ENCODE measurements at regions not wholly inside any gene's neighbourhood (a gene's known extent, or its start where the extent isn't known, plus 50 kb on each side); places are given as distances from the start of the nearest gene placed in this dataset.

GRCh38 chr4:83864097-83864817 is 328.3 kb downstream of the GPAT3 start (continued):
- TF ChIP-seq ZHX1 (conservative IDR thresholded peaks at IDR 0.05; ENCODE audit: low read length) (no peak), NCOA4 (IDR thresholded peaks at IDR 0.05; ENCODE audit: partially characterized antibody) (no peak)

GRCh38 chr4:83862471-83862870 is 326.6 kb downstream of the GPAT3 start:
- POLR2A ChIA-PET, result no interaction called here
- FAIRE-seq, result no peak
- no TSS peak for BruUV-seq (replicated peaks)

More at GRCh38 chr4:83862471-83862870, 326.6 kb downstream of the GPAT3 start:
- H3K9ac ChIP-seq (ENCODE audit: insufficient read depth in 1 of 2, low read depth in 2 of 2, low read length in 2 of 2), result no peak overlapping the region
- in situ Hi-C loops (cut with MboI), result no loop called here
- H3K79me2 ChIP-seq (ENCODE audit: control insufficient read depth, insufficient read depth, low read length), result no peaks in the 10 kb centered on the region
- no peak overlapping the region for H3K4me3 ChIP-seq
- CTCF ChIA-PET (ENCODE audit: low intra/inter-chr PET ratio), result no interaction called here
- H3K4me1 ChIP-seq (replicated peaks in 1 of 2; ENCODE audit: control insufficient read depth in 2 of 2, insufficient read depth in 2 of 2, low read length in 2 of 2), result no peaks in the 10 kb centered on the region
- no peaks in the 10 kb centered on the region for H4K20me1 ChIP-seq (replicated peaks; ENCODE audit: control insufficient read depth, insufficient read depth, low read length)
- H3K9me1 ChIP-seq (ENCODE audit: control insufficient read depth, insufficient read depth, low read length), result no peaks in the 10 kb centered on the region
- H3K27me3 ChIP-seq (ENCODE audit: control insufficient read depth in 2 of 2, insufficient read depth in 2 of 2, low read length in 2 of 2), result no peaks in the 10 kb centered on the region; a peak in 1 of 5 replicates
- TF ChIP-seq CEBPB (tag; IDR thresholded peaks at IDR 0.05) (peak; percentile 73), RCOR1 (IDR thresholded peaks at IDR 0.05; ENCODE audit: borderline replicate concordance in 1 of 2, low read depth in 2 of 2, low read length in 2 of 2) (no peak)
- intact Hi-C loops (cut with micrococcal nuclease), result no loop called here
- H3K4me2 ChIP-seq (ENCODE audit: insufficient read depth, low read length), result no peak overlapping the region
- H3K36me3 ChIP-seq (ENCODE audit: control insufficient read depth, insufficient read depth, low read length), result no peaks in the 10 kb centered on the region
- H3K9me3 ChIP-seq (replicated peaks; ENCODE audit: control insufficient read depth, insufficient read depth, low read depth, low read length), result no peaks in the 10 kb centered on the region
- no peak overlapping the region for H2AFZ ChIP-seq (ENCODE audit: low read depth, low read length)
- DNase-seq (ENCODE audit: extremely low read depth in 1 of 4, low spot score in 3 of 4) (no peak), ATAC-seq (no peak)
- 4% methylated on average over 10 of the region's 10 CpGs for WGBS (ENCODE audit: insufficient coverage, low coverage, missing lambda C conversion rate)
- no peak overlapping the region for H3K27ac ChIP-seq (ENCODE audit: extremely low read depth, low read depth, low read length)

Data from K562 (cell line).